ENCODE measurements at regions not wholly inside any gene's neighbourhood (a gene's known extent, or its start where the extent isn't known, plus 50 kb on each side); places are given as distances from the start of the nearest gene placed in this dataset. TPM values are rescaled to one million over a fixed set of nuclear protein-coding genes. Genes with fewer than 3 reads are reported as not detected.

- DNase-seq (ENCODE audit: low read depth) = no peak
Observed at GRCh38 chr12:45102818-45103217, 51.9 kb upstream of the DBX2 start.

- no peak for DNase-seq (ENCODE audit: low read depth)
Observed at GRCh38 chr12:45105996-45106395, 55.1 kb upstream of the DBX2 start.

GRCh38 chr12:45112306-45112705 lies 61.4 kb upstream of the DBX2 start:
- no peak for DNase-seq (ENCODE audit: low read depth)

- peak; percentile 18 for DNase-seq (ENCODE audit: low read depth)
Observed at GRCh38 chr12:45121224-45121623, 70.3 kb upstream of the DBX2 start.

- peak; percentile 5 for DNase-seq (ENCODE audit: low read depth)
Observed at GRCh38 chr12:45122768-45123380, 72.0 kb upstream of the DBX2 start.

- no peak for DNase-seq (ENCODE audit: low read depth)
Observed at GRCh38 chr12:45124485-45125155, 73.7 kb upstream of the DBX2 start.

- DNase-seq (ENCODE audit: low read depth) = no peak
Observed at GRCh38 chr12:45125997-45126396, 75.1 kb upstream of the DBX2 start.

GRCh38 chr12:45128637-45129036 lies 77.7 kb upstream of the DBX2 start:
- DNase-seq (ENCODE audit: low read depth) = no peak

GRCh38 chr12:45130881-45131281 lies 80.0 kb upstream of the DBX2 start:
- DNase-seq (ENCODE audit: low read depth) = peak; percentile 61

GRCh38 chr12:45131506-45131905 lies 80.6 kb upstream of the DBX2 start:
- no peak for DNase-seq (ENCODE audit: low read depth)

GRCh38 chr12:45138609-45139008 lies 77.3 kb upstream of the ANO6 start:
- no peak for DNase-seq (ENCODE audit: low read depth)

- no peak for DNase-seq (ENCODE audit: low read depth)
Observed at GRCh38 chr12:45148006-45148405, 67.9 kb upstream of the ANO6 start.

- DNase-seq (ENCODE audit: low read depth) = no peak
Observed at GRCh38 chr12:45148619-45149018, 67.3 kb upstream of the ANO6 start.

GRCh38 chr12:45165284-45165683 lies 50.6 kb upstream of the ANO6 start:
- DNase-seq (ENCODE audit: low read depth) = no peak

GRCh38 chr12:45166056-45166455 lies 49.8 kb upstream of the ANO6 start:
- no peak for DNase-seq (ENCODE audit: low read depth)

Small RNA genes lying in the stretch of these regions (small RNA-seq; reads per million reads assigned to genes)
- not detected for gene RNA5SP361
